ENCODE measurements at regions not wholly inside any gene's neighbourhood (a gene's known extent, or its start where the extent isn't known, plus 50 kb on each side); places are given as distances from the start of the nearest gene placed in this dataset.

DNA sequence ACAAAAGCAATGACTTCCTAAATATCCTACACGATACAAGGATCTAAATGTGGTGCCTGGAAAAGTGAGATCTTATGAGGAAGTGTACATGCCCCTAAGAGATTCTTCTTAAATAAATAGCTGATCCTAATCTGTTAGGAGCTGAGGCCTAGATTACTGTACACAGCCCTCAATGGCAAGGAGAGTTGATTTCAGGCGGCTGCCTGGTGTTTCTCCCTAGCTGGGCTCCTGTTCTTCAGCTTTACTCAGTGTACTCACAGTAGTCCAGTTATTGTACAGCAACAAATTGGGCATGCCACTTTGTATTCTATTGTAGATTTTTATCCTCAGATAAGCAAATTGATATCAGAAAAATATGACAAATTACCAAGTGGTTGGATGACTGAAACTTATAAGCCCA lies 358.2 kb upstream of the PDGFD start:
- no peak for DNase-seq

DNA sequence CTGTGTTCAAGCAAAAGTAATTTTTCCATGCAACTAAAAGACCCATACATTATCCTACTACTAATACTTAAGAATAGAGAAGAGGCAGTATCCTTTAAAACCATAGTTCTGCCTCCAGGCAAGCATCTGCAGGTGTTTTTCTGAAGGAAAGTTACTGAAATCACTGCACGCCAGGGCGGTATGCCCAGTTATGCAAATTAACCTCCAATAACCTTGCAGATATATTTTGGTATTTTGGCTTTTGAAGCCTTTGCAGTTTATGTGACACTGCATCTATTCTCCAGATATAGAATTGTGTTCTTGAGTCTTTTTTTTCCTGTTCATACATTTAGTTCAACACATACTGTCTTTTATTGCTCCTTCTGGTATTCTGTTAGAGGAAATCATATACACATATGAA lies 346.2 kb upstream of the PDGFD start:
- no peak for DNase-seq

DNA sequence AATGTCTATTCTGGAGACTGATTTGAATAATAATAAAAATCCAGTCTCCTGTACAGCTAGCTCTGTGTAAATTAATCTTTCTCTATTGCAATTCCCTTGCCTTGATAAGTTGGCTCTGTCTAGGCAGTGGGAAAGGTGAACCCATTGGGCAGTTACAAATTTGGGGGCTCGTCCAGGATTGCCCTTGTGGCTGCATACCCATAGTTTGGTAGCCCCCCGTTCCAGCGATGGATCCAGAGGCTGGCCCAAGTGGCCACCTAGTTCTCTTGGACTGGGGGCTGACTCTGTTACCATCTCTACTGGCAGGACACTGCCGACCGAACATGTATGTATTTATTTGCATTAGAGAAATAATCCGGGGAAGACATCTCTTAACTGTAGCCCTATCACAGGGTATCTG lies 326.2 kb upstream of the PDGFD start:
- no peak for DNase-seq

GRCh38 chr11:104488561-104488960 lies 324.6 kb upstream of the PDGFD start:
- DNase-seq = no peak

DNA sequence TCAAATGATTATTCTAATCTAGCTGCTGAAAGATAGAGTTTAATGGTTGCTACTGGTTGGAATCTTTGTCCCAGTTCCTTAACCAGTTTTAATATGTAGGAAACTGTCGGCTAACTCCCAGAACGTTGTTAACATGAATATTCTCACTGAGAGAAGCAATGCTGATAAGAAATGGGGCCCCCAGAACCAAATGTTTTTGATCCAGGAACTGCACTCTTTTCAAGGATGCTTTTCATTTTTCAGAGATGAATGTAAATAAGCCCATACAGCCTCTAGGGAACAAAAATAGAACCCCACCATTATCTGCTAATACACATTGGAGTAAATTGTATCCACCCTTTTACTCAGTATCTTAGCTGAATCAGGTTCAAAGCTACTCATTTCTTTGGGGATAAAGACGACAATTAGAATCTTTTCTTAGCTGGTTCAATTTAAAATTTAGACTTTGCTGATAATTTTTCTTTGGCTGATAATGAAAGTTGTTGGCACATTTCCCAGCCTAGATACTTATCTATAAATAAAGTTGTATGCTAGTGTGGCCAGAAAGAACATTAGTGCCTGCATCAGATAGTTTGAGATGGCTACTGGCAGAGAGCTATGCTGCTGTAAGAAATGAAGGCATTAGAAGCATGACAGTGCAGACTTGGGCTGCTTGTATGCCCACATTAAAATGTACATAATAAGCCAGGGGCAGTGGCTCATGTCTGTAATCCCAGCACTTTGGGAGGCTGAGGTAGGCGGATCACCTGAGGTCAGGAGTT lies 323.3 kb upstream of the PDGFD start:
- no peak for DNase-seq

DNA sequence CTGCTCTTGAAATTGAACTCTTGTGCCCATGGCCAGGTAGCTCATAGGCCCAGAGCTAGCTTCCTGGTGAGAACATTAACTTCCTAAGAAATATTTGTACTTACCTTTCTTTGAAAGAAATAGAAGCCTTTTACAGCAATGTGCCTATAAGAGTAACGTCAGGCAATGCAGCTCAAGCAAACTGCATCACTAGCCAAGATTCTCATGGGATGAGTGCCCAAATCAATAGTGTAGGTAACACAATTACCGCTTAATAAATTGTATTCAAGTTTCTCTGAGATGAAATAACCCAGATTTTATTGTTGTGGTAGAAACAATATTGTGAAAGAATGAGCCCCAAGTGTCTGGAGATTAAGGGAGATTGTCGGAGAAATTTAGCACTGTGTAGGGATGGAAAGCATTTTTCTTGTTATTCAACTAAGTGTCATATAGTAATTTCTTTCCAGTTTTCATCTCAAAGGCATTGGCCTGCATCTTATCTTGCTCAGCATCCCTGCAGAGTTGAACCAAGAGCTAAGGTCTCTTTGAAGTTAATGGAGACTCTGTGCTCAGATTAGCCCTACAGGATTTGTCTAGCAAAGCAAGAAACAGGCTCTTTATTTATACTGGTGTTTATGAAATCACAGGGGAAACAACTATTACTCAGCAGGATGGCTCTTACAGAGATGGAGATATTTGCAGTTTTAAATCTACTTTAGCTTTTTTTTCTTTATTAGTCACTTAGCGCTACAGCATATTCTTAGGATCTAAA lies 321.0 kb upstream of the PDGFD start:
- no peak for DNase-seq

GRCh38 chr11:104476898-104477297 lies 313.0 kb upstream of the PDGFD start:
- no peak for DNase-seq

DNA sequence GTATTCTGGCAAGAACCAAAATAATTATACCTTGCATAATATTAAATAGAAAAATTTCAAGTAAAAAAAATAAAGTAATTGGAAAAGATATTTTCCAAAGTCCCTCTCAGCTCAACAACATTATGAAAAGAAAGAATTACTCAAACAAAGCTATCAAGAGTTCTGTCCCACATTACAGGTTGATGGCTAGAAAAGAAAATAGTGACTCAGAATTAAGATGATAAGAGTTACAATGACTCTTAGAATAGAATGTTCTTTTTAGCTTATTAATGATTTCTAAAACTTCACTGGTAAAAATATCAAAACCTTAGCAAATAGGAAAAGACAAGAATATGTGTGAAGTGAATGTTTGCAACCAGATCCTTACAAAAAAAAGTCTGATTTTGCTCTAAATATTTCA lies 312.5 kb upstream of the PDGFD start:
- no peak for DNase-seq

GRCh38 chr11:104467404-104467803 lies 303.5 kb upstream of the PDGFD start:
- no peak for DNase-seq

DNA sequence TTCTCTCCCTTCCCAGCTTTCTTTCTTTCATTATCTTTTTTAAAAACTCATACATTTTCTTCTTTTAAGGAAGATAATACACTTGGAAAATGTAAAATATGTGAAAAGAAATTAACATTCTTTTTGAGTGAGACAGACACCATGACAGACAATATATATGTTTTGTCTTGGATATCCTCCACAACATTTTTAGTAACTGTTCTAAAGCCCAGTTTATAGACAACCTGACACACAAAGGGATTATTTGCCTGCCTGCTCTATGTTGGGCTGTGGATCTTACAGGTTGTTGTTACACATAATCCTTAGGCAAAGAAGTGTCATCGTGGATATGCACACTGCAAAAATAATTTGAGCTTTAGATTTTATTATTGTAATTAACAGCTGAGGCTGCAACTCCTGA lies 301.4 kb upstream of the PDGFD start:
- no peak for DNase-seq

GRCh38 chr11:104464691-104465090 lies 300.7 kb upstream of the PDGFD start:
- no peak for DNase-seq

GRCh38 chr11:104462341-104462740 lies 298.4 kb upstream of the PDGFD start:
- DNase-seq = no peak

DNA sequence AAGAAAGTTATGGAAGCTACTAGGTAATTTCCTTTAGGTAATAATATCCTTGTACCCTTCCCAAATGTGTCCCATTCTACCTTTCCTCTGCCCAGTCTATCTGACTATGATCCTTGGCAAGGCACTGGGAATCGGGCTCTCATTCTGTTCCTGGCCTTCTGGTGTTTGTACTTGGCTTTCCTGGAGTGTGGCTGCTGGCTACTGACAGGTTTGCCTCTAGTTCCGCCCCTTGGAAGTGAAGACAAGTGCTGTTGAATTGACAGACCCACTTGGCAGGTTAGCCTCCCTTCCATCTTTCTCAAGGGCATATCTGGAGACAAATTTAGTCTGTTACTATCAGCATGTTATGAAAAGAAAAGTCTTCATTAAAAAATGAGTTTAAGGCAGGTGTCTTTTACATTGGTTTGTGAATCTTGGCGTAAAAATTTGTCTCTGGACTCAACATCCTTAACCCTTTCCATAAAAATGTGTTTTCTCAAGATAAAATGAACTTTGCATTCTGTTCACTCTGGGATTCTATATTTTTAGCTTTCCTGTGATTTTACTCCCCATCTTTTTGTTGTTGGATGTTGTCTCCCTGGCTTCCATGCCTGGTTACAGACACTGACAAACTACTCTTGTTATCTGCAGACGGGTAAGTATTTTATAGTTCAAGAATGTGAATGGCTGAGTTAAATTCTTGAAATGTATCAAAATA lies 287.4 kb upstream of the PDGFD start:
- DNase-seq = no peak

GRCh38 chr11:104443387-104443786 lies 279.4 kb upstream of the PDGFD start:
- DNase-seq = no peak

DNA sequence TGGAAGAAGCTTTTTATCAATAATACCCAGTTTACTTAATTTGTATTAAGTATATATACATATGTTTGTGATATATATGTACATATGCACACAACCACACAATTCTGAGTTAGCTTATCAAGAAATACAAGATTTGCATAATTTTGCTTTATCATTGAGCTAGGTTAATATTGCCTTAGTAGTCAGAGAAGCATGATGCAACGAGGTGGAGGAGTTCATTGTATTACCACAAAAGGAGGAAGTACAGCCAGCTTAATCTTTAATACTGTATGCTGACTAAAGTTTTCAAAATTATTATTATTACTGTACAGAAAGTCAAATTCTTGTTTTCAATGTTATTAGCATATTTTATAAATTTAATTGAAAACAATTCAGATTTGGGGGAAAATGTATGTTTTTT lies 278.4 kb upstream of the PDGFD start:
- DNase-seq = no peak

GRCh38 chr11:104435494-104435893 lies 271.5 kb upstream of the PDGFD start:
- DNase-seq = no peak

- no peak for DNase-seq
These were observed 269.8 kb upstream of the PDGFD start for GRCh38 chr11:104433751-104434150.

DNA sequence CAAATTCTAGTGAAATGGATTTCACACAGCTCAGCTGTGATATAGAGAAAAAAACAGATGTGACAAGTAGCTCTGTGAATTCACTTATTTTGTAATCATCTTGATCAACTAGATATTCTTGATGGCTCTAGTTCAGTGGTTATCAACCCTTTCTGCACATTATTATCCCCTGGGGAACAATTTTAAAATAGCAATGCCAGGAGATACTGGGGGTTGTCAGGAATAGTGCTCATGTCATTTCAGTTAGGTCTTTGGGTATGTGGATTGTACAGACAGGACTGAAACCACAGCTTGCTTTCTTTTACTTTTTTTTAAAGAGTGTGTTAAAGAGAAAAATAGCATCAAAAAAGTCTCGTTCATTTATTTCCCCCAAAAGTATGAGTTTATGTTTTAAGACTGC lies 269.0 kb upstream of the PDGFD start:
- no peak for DNase-seq

- no peak for DNase-seq
These were observed 268.6 kb upstream of the PDGFD start for GRCh38 chr11:104432526-104432925.

DNA sequence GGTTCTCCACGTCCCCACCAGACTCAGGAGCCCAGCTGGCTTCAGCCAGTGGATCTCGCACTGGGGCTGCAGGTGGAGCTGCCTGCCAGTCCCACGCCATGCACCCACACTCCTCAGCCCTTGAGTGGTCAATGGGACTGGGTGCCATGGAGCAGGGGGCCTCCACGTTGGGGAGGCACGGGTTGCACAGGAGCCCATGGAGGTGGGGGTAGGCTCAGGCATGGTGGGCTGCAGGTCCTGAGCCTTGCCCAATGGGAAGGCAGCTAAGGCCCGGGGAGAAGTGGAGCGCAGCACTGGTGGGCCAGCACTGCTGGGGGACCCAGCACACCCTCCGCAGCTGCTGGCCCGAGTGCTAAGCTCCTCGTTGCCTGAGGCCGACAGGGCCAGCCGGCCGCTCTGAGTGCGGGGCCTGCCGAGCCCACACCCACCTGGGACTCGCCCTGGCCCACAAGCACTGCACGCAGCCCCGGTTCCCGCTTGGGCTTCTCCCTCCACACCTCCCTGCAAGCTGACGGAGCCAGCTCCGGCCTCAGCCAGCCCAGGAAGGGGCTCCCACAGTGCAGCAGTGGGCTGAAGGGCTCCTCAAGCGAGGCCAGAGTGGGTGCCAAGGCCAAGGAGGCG lies 258.5 kb upstream of the PDGFD start:
- DNase-seq = no peak

DNA sequence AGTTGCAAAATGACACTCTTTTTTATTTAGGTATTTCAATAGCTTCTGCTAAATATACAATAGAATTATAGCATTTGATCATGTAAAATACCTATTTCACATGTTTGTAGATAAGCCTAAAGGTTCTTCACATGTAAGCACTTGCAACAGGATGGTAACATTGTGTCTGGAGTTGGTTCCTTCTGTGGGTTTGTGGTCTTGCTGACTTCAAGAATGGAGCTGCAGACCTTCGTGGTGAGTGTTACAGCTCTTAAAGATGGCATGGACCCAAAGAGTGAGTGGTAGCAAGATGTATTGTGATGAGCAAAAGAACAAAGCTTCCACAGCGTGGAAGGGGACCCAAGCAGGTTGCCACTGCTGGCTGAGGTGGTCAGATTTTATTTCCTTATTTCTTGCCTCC lies 246.4 kb upstream of the PDGFD start:
- DNase-seq = no peak

- DNase-seq = no peak
These were observed 244.7 kb upstream of the PDGFD start for GRCh38 chr11:104408630-104409029.

GRCh38 chr11:104405277-104405676 lies 241.3 kb upstream of the PDGFD start:
- DNase-seq = no peak
